ENCODE measurements at regions not wholly inside any gene's neighbourhood (a gene's known extent, or its start where the extent isn't known, plus 50 kb on each side); places are given as distances from the start of the nearest gene placed in this dataset.

- no peak for DNase-seq (ENCODE audit: low spot score)
- no peak for TF ChIP-seq CTCF (IDR thresholded peaks at IDR 0.05; ENCODE audit: extremely low read depth, missing control alignments)
Observed at GRCh38 chr2:204012072-204012653, 75.6 kb downstream of the ICOS start.

- TF ChIP-seq CTCF (IDR thresholded peaks at IDR 0.05; ENCODE audit: extremely low read depth, missing control alignments) = no peak
- DNase-seq (ENCODE audit: low spot score) = no peak
Observed at GRCh38 chr2:204015118-204015843, 78.7 kb downstream of the ICOS start.

- no peak for TF ChIP-seq CTCF (IDR thresholded peaks at IDR 0.05; ENCODE audit: extremely low read depth, missing control alignments)
- DNase-seq (ENCODE audit: low spot score) = no peak
Observed at GRCh38 chr2:204018717-204019116, 82.2 kb downstream of the ICOS start.

- DNase-seq (ENCODE audit: low spot score) = no peak
Observed at GRCh38 chr2:204019572-204020501, 83.3 kb downstream of the ICOS start.

GRCh38 chr2:204021290-204022081 is 84.9 kb downstream of the ICOS start:
- no peak for DNase-seq (ENCODE audit: low spot score)
- TF ChIP-seq CTCF (IDR thresholded peaks at IDR 0.05; ENCODE audit: extremely low read depth, missing control alignments) = no peak

More at GRCh38 chr2:204019572-204020501, 83.3 kb downstream of the ICOS start:
- TF ChIP-seq CTCF (IDR thresholded peaks at IDR 0.05; ENCODE audit: extremely low read depth, missing control alignments) = no peak

GRCh38 chr2:204022550-204022949 is 86.0 kb downstream of the ICOS start:
- no peak for DNase-seq (ENCODE audit: low spot score)
- TF ChIP-seq CTCF (IDR thresholded peaks at IDR 0.05; ENCODE audit: extremely low read depth, missing control alignments) = no peak

All from GM20000 (cell line).